ENCODE measurements at regions not wholly inside any gene's neighbourhood (a gene's known extent, or its start where the extent isn't known, plus 50 kb on each side); places are given as distances from the start of the nearest gene placed in this dataset.

- Histone ChIP-seq H3K4me2 (ENCODE audit: insufficient read depth, low read length) (no peak overlapping the region), H3K4me3 (replicated peaks in 1 of 3; ENCODE audit: insufficient read depth in 1 of 3, low read depth in 1 of 3, low read length in 3 of 3) (no peak overlapping the region), H3K79me2 (ENCODE audit: control insufficient read depth, insufficient read depth, low read length) (no peaks in the 10 kb centered on the region), H4K20me1 (replicated peaks; ENCODE audit: control insufficient read depth, extremely low read depth, insufficient read depth, low read length) (no peaks in the 10 kb centered on the region), H3K27ac (ENCODE audit: insufficient read depth, low read depth, low read length) (no peak overlapping the region), H3K9me1 (replicated peaks; ENCODE audit: control insufficient read depth, extremely low read depth, insufficient read depth, low read length) (no peaks in the 10 kb centered on the region), H3K27me3 (ENCODE audit: control insufficient read depth in 2 of 2, insufficient read depth in 2 of 2, low read length in 2 of 2) (no peaks in the 10 kb centered on the region), H3K9me3 (replicated peaks; ENCODE audit: control insufficient read depth, insufficient read depth, low read length) (no peaks in the 10 kb centered on the region), H3K36me3 (ENCODE audit: control insufficient read depth in 2 of 2, extremely low read depth in 1 of 2, insufficient read depth in 2 of 2, low read length in 2 of 2) (no peaks in the 10 kb centered on the region), H3K4me1 (ENCODE audit: control insufficient read depth, extremely low read depth, insufficient read depth, low read length) (no peaks in the 10 kb centered on the region), H3K9ac (replicated peaks; ENCODE audit: extremely low read depth, insufficient read depth, low read length) (no peak overlapping the region), H2AFZ (ENCODE audit: low read depth, low read length) (no peak overlapping the region)
- dilution Hi-C loops (cut with MboI; ENCODE audit: extremely low pct_ligation_motif_present, low sequenced_read_pairs) (no loop called here), intact Hi-C loops (cut with micrococcal nuclease) (no loop called here)
- FAIRE-seq: no peak
- TF ChIP-seq MAX (IDR thresholded peaks at IDR 0.05; ENCODE audit: insufficient read depth, insufficient read length): no peak
- no peak for TF ChIP-seq CTCF (IDR thresholded peaks at IDR 0.05; ENCODE audit: extremely low read depth in 1 of 2, insufficient read depth in 1 of 2, low read depth in 1 of 2, low read length in 2 of 2)
- no peak for TF ChIP-seq JUN (IDR thresholded peaks at IDR 0.05; ENCODE audit: borderline replicate concordance, insufficient read depth, insufficient read length, low read depth)
- TF ChIP-seq EZH2 (IDR thresholded peaks at IDR 0.05; ENCODE audit: borderline replicate concordance, low read depth, low read length, severe bottlenecking): no peak
- no peak for TF ChIP-seq FOS (IDR thresholded peaks at IDR 0.05; ENCODE audit: borderline replicate concordance, insufficient read depth, low read length)
- TF ChIP-seq POLR2AphosphoS5 (IDR thresholded peaks at IDR 0.05; ENCODE audit: insufficient read depth, low read depth, low read length): no peak
- no peak for TF ChIP-seq POLR2A (IDR thresholded peaks at IDR 0.05; ENCODE audit: low read depth, low read length)
- no peak for TF ChIP-seq MYC (IDR thresholded peaks at IDR 0.05; ENCODE audit: low read depth, low read length)
- TF ChIP-seq GATA2 (IDR thresholded peaks at IDR 0.05; ENCODE audit: insufficient read depth, insufficient read length, low read depth, low read length): no peak
- ChIA-PET POLR2A (no interaction called here), CTCF (no interaction called here)
- no peak for DNase-seq (ENCODE audit: low read depth, low spot score)
- BruUV-seq (replicated peaks): no TSS peak
These were observed 303.8 kb upstream of the NEGR1 start for GRCh38 chr1:72586023-72586685.

Measured in endothelial cell of umbilical vein (primary cell).